Smooth muscle cell (in vitro differentiated cells): ENCODE measurements at regions not wholly inside any gene's neighbourhood (a gene's known extent, or its start where the extent isn't known, plus 50 kb on each side); places are given as distances from the start of the nearest gene placed in this dataset.

Experiments
- DNase-seq: peaks from one replicate; lab custom pipeline; 2025; ENCODE audit not compliant: unreplicated experiment; lab: John Stamatoyannopoulos, UW
- H2AFZ ChIP-seq: fragments of 200-600 bp; sonication (generic); 2 replicates; pipeline ENCODE4 v1.6.0; 2016; ENCODE audit warnings: antibody characterized with exemption, low read depth, mild to moderate bottlenecking
- H3F3A ChIP-seq: fragments of 200-600 bp; sonication (generic); 2 replicates; pipeline ENCODE4 v1.6.0; 2017; ENCODE audit warnings: antibody characterized with exemption, low read depth
- H3K27ac ChIP-seq: fragments of 200-600 bp; sonication (generic); 2 replicates; pipeline ENCODE4 v1.5.1; 2016; ENCODE audit warnings: low read depth, mild to moderate bottlenecking
- H3K27me3 ChIP-seq: fragments of 200-600 bp; sonication (generic); 2 replicates; pipeline ENCODE4 v1.6.1; 2016; ENCODE audit warnings: low read depth, mild to moderate bottlenecking
- H3K36me3 ChIP-seq: fragments of 200-600 bp; sonication (generic); 2 replicates; pipeline ENCODE4 v1.5.1; 2016; ENCODE audit warnings: low read depth
- H3K4me1 ChIP-seq: fragments of 200-600 bp; sonication (generic); 2 replicates; pipeline ENCODE4 v1.5.1; 2016; ENCODE audit warnings: low read depth
- H3K4me2 ChIP-seq: fragments of 200-600 bp; sonication (generic); 2 replicates; pipeline ENCODE4 v1.6.0; 2016; ENCODE audit warnings: mild to moderate bottlenecking
- H3K4me3 ChIP-seq: fragments of 200-600 bp; sonication (generic); 2 replicates; pipeline ENCODE4 v1.5.1; 2016; ENCODE audit warnings: mild to moderate bottlenecking
- H3K79me2 ChIP-seq: fragments of 200-600 bp; sonication (generic); 2 replicates; pipeline ENCODE4 v1.6.0; 2016; ENCODE audit warnings: low read depth, mild to moderate bottlenecking
- H3K9ac ChIP-seq: fragments of 200-600 bp; sonication (generic); 2 replicates; pipeline ENCODE4 v1.6.0; 2016; ENCODE audit warnings: low read depth
- H3K9me3 ChIP-seq: fragments of 200-600 bp; sonication (generic); replicated peaks from 2 replicates; pipeline ENCODE4 v1.5.1; 2016; ENCODE audit warnings: low read depth
- H4K20me1 ChIP-seq: fragments of 200-600 bp; sonication (generic); 2 replicates; pipeline ENCODE4 v1.6.0; 2016; ENCODE audit warnings: low read depth
- WGBS: methylation state at CpG from one replicate; pipeline ENCODE4 v1.1.7; 2016; ENCODE audit warnings: low lambda C conversion rate; 5-methylcytosine and 5-hydroxymethylcytosine counted together
- TF ChIP-seq, protein P1 (sequence below): fragments of 200-600 bp; sonication (generic); IDR thresholded peaks from 2 replicates; pipeline ENCODE4 v1.5.1; 2017; ENCODE audit warnings: borderline replicate concordance, mild to moderate bottlenecking, antibody characterized with exemption; ENCODE audit not compliant: insufficient read depth, poor library complexity, severe bottlenecking

GRCh38 chr12:38149395-38150073 lies 167.0 kb upstream of the ALG10B start:
- no peaks in the 10 kb centered on the region for H3K9me3 ChIP-seq
- no peaks in the 10 kb centered on the region for H3K27me3 ChIP-seq
- no peak overlapping the region for H3K27ac ChIP-seq
- no peak overlapping the region for H3K9ac ChIP-seq
- no peak for DNase-seq
- H3K36me3 ChIP-seq, result no peaks in the 10 kb centered on the region
- no peak overlapping the region for H2AFZ ChIP-seq
- 86% methylated on average over 14 of the region's 14 CpGs for WGBS
- H3K79me2 ChIP-seq, result no peaks in the 10 kb centered on the region
- H3F3A ChIP-seq, result no peaks in the 10 kb centered on the region
- H3K4me2 ChIP-seq, result no peak overlapping the region
- no peaks in the 10 kb centered on the region for H3K4me1 ChIP-seq
- H4K20me1 ChIP-seq, result no peaks in the 10 kb centered on the region
- TF ChIP-seq, protein P1, sequence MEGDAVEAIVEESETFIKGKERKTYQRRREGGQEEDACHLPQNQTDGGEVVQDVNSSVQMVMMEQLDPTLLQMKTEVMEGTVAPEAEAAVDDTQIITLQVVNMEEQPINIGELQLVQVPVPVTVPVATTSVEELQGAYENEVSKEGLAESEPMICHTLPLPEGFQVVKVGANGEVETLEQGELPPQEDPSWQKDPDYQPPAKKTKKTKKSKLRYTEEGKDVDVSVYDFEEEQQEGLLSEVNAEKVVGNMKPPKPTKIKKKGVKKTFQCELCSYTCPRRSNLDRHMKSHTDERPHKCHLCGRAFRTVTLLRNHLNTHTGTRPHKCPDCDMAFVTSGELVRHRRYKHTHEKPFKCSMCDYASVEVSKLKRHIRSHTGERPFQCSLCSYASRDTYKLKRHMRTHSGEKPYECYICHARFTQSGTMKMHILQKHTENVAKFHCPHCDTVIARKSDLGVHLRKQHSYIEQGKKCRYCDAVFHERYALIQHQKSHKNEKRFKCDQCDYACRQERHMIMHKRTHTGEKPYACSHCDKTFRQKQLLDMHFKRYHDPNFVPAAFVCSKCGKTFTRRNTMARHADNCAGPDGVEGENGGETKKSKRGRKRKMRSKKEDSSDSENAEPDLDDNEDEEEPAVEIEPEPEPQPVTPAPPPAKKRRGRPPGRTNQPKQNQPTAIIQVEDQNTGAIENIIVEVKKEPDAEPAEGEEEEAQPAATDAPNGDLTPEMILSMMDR, result no peak
- no peak overlapping the region for H3K4me3 ChIP-seq

DNA sequence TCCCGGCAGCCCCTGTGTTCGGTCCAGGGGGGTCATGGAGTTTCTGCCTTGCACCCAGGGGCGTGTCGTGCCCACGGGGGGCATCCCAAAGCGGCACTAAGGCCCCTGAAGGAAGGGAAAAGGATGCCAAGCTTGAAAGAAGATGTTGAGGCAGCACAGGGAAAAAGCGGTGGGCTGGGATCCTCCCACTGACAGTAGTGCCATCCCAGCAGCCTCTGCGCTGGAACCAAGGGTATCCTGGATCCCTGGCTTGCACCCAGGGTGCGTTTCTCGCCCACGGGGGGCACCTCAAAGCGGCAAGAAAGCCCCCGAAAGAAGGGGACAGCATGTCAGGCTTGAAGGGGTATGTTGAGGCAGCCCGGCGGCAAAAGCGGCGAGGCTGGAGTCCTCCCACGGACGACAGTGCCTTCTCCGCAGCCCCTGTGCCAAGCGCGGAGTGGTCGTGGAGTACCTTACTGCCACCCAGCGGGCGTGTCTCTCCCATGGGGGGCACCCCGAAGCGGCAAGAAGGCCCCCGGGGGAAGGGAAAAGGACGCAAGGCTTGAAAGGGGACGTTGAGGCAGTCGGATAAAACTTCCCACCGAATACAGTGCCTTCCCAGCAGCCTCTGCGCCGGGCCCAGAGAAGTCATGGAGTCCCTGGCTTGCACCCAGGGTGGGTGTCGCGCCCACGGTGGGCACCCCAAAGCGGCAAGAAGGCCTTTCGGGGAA lies 164.4 kb upstream of the ALG10B start:
- no peak overlapping the region for H3K27ac ChIP-seq
- H3F3A ChIP-seq, result no peaks in the 10 kb centered on the region
- TF ChIP-seq, protein P1, result no peak
- no peaks in the 10 kb centered on the region for H3K79me2 ChIP-seq
- peaks cover 3% of the 10 kb centered on the region for H3K9me3 ChIP-seq
- H3K4me2 ChIP-seq, result no peak overlapping the region
- H3K36me3 ChIP-seq, result no peaks in the 10 kb centered on the region
- no peak for DNase-seq
- H3K27me3 ChIP-seq, result no peaks in the 10 kb centered on the region
- H2AFZ ChIP-seq, result no peak overlapping the region
- H4K20me1 ChIP-seq, result no peaks in the 10 kb centered on the region
- H3K4me1 ChIP-seq, result no peaks in the 10 kb centered on the region
- no peak overlapping the region for H3K4me3 ChIP-seq
- WGBS, result 85% methylated on average over 39 of the region's 39 CpGs
- H3K9ac ChIP-seq, result no peak overlapping the region

DNA sequence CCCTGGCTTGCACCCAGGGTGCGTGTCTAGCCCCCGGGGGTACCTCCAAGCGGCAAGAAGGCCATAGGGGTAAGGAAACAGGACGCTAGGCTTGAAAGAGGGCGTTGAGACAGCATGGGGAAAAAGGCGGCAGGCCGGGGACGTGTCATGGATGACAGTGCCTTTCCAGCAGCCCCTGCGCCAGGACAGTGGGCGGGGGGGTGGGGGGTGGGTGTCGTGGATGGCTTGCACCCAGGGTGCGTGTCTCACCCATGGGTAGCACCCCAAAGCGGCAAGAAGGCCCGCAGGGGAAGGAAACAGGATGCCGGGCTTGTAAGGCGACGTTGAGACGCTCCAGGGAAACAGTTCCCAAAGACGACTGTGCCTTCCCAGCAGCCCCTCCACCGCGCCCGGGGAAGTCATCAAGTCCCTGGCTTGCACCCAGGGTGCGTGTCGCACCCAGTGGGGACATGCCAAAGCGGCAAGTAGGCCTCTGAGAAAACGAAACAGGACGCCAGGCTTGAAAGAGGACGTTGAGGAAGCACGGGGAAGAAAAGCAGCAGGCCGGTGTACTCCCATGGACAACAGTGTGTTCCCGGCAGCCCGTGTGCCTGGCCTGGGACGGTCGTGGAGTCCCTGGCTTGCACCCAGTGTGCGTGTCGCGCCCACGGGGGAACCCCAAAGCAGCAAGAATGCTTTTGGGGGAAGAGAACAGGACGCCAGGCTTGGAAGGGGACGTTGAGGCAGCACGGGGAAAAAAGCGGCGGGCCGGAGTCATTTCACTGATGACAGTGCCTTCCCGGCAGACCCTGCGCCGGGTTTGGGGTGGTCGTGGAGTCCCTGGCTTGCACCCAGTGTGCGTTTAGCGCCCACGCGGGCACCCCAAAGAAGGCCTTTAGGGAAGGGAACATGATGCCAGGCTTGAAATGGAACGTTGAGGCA lies 163.5 kb upstream of the ALG10B start:
- TF ChIP-seq, protein P1, result no peak
- Histone ChIP-seq H3K27ac (no peak overlapping the region), H3K9me3 (peaks cover 3% of the 10 kb centered on the region), H3K4me2 (no peak overlapping the region), H3K27me3 (no peaks in the 10 kb centered on the region), H3K4me1 (no peaks in the 10 kb centered on the region), H3K79me2 (no peaks in the 10 kb centered on the region), H3F3A (no peaks in the 10 kb centered on the region), H3K4me3 (no peak overlapping the region), H3K36me3 (no peaks in the 10 kb centered on the region), H3K9ac (no peak overlapping the region), H2AFZ (no peak overlapping the region), H4K20me1 (no peaks in the 10 kb centered on the region)
- DNase-seq, result no peak
- WGBS, result 90% methylated on average over 47 of the region's 53 CpGs
